BE2C (cell line): ENCODE measurements at regions not wholly inside any gene's neighbourhood (a gene's known extent, or its start where the extent isn't known, plus 50 kb on each side); places are given as distances from the start of the nearest gene placed in this dataset.

Experiments
- DNase-seq: peaks from one replicate; pipeline ENCODE4 v3.0.0-alpha.2; 2020
- H3K27me3 ChIP-seq: fragments of 250-450 bp; sonication (Bioruptor Pico); 2 replicates; pipeline ENCODE4 v1.5.1; 2020; ENCODE audit warnings: mild to moderate bottlenecking
- H3K36me3 ChIP-seq: fragments of 250-450 bp; sonication (Bioruptor Pico); 2 replicates; pipeline ENCODE4 v1.5.1; 2020; ENCODE audit warnings: mild to moderate bottlenecking
- H3K4me1 ChIP-seq: fragments of 250-450 bp; sonication (Bioruptor Pico); 2 replicates; pipeline ENCODE4 v1.5.1; 2020
- H3K4me3 ChIP-seq: 2 replicates; pipeline ENCODE4 v1.5.1; 2011; ENCODE audit warnings: low read depth, low read length
- H3K9me3 ChIP-seq: fragments of 250-450 bp; sonication (Bioruptor Pico); 2 replicates; pipeline ENCODE4 v1.5.1; 2020
- TF ChIP-seq, protein P1 (sequence below): IDR thresholded peaks from 2 replicates; pipeline ENCODE4 v1.5.1; 2012; ENCODE audit warnings: mild to moderate bottlenecking, low read depth, low read length

DNA sequence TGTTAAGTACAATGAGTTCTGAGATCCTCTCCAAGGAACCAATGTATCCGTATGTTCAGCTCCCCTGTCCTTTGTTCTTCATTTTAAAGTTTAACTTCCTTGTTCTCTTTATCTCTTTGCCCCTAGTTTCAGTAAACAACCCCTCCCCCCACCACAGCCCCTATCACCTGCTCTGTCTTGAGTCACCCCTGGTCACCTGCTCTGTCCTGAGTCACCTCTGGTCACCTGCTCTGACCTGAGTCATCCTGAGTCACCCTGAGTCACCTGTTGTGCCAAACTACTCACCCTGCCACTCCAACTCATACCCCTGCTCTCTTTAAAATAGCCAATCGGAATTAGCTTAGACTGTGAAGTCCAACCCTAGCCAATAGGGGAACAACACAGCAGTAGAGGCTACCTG lies 288.7 kb upstream of the CDYL start:
- DNase-seq = no peak
- Histone ChIP-seq H3K4me3 (no peak overlapping the region), H3K9me3 (no peaks in the 10 kb centered on the region), H3K27me3 (no peaks in the 10 kb centered on the region), H3K36me3 (no peaks in the 10 kb centered on the region), H3K4me1 (no peaks in the 10 kb centered on the region)
- TF ChIP-seq, protein P1, sequence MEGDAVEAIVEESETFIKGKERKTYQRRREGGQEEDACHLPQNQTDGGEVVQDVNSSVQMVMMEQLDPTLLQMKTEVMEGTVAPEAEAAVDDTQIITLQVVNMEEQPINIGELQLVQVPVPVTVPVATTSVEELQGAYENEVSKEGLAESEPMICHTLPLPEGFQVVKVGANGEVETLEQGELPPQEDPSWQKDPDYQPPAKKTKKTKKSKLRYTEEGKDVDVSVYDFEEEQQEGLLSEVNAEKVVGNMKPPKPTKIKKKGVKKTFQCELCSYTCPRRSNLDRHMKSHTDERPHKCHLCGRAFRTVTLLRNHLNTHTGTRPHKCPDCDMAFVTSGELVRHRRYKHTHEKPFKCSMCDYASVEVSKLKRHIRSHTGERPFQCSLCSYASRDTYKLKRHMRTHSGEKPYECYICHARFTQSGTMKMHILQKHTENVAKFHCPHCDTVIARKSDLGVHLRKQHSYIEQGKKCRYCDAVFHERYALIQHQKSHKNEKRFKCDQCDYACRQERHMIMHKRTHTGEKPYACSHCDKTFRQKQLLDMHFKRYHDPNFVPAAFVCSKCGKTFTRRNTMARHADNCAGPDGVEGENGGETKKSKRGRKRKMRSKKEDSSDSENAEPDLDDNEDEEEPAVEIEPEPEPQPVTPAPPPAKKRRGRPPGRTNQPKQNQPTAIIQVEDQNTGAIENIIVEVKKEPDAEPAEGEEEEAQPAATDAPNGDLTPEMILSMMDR = no peak

DNA sequence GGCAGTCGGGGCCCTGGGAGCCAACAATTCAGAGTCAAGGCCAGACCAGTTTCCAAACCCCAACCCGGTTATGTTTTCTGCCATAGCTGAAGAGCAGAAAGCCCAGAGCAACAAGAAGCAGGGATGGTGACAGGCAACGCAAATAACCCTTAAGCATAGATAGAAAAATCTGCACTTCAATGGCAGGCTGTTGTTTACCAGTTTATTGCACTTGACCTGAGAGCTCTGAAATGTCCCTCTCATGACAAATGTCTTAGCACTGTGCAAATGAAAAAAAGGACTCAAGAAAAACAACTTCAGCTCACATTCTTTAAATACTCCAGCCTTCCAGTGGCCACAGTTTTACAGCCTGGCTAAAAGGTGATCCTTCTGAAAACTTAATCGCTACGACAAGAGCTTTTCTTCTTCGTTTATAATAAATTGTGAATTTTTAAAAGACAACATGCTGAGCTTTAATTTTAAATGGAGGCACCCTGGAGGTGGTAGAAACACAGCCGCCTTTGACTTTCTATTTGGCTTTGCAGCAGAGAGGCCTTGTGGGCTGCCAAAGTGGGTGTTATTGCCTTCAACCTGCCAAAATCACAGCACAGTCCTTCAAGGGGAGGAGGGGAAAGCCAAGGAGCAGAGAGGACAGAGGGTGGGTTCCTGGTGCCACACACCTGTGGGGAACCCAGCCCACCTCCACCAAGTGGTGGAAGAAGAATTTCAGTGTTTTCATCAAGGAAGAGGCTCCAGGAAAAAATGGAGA lies 289.5 kb upstream of the CDYL start:
- TF ChIP-seq, protein P1 = no peak
- H3K27me3 ChIP-seq = no peaks in the 10 kb centered on the region
- no peak for DNase-seq
- no peaks in the 10 kb centered on the region for H3K9me3 ChIP-seq
- no peaks in the 10 kb centered on the region for H3K36me3 ChIP-seq
- no peaks in the 10 kb centered on the region for H3K4me1 ChIP-seq
- H3K4me3 ChIP-seq = no peak overlapping the region

DNA sequence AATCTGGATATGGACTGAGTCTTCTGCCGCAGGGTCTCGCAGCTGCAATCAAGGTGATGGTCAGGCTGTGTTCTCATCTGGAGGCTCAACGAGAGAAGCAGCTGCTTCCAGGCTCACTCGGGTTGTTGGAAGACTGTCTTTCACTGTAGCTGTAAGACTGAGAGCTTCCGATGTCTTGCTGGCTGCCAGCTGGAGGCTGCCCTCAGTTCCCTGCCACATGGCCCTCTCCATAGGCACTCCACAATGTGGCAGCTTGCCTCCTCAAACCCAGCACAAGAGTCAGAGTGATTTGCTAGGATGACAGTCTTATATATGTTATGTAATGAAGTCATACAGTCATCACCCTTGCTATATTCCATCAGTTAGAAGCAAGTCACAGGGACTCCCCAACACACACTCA lies 290.5 kb upstream of the CDYL start:
- Histone ChIP-seq H3K27me3 (no peaks in the 10 kb centered on the region), H3K36me3 (no peaks in the 10 kb centered on the region), H3K4me1 (no peaks in the 10 kb centered on the region), H3K9me3 (no peaks in the 10 kb centered on the region), H3K4me3 (no peak overlapping the region)
- no peak for DNase-seq
- TF ChIP-seq, protein P1 = no peak

DNA sequence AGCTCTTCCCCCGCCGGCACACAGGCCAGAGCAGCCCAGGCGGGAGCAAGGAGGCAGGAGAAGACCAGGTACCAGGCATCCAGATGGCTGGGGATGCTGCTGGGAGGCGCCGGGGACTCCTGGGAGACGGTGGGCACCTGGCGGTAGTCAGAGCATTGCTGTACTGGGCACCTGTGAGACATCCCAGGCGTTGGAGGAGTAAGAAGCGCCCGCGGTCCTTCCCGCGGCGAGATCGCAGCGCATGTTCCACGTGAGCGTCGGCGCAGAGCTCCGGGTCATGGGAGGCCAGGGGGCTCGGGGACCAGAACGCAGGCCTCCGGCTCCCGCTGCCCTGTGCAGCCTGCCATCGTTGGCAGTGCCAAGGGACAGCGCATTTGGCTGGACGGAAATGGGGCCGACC lies 293.7 kb upstream of the CDYL start:
- Histone ChIP-seq H3K27me3 (no peaks in the 10 kb centered on the region), H3K4me1 (no peaks in the 10 kb centered on the region), H3K4me3 (no peak overlapping the region), H3K9me3 (no peaks in the 10 kb centered on the region), H3K36me3 (no peaks in the 10 kb centered on the region)
- TF ChIP-seq, protein P1 = no peak
- no peak for DNase-seq

DNA sequence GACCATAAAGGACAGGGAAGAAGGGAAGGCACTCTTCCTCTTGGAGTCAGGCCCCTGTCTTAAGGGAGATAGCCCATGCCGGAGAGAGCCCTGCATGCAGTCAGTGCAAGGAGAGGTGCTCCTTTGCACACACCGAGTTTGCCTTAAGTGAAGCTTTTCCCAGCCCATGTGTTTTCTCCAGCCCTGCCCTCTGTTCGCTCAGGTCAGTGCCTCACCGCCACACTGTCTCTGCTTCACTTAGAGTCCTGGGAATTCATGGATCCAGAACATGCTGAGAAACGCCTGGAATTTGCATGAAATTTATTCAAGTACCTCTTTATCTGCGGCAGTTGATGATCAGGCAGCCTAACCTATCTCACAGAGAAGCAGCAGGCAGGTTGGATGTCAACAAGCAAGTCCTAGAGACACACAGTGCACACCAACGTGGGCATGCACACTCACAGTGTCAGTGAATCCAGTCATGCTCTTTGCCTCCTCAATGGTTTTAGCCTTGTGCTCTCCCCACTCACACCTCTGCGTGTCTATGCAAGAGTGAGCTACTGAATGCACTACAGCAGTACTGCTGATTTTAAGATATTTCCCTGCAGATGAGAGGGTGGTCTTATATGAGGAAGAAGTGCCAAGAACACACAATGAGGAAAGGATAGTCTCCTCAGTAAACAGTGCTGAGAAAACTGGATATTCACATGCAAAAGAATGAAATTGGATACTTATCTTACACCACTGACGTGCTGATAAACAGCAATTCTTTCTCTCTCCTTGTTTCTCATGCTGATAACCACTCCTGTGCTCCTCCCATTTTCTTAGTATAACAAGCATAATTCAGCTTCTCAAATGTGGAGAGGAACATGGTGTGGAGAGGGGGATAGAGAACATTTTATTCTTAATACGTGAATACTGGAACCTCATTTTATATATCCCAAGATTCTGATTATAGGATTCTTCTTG lies 295.1 kb upstream of the CDYL start:
- no peaks in the 10 kb centered on the region for H3K4me1 ChIP-seq
- H3K27me3 ChIP-seq = no peaks in the 10 kb centered on the region
- H3K9me3 ChIP-seq = no peaks in the 10 kb centered on the region
- H3K36me3 ChIP-seq = no peaks in the 10 kb centered on the region
- no peak for DNase-seq
- TF ChIP-seq, protein P1 = no peak
- no peak overlapping the region for H3K4me3 ChIP-seq

DNA sequence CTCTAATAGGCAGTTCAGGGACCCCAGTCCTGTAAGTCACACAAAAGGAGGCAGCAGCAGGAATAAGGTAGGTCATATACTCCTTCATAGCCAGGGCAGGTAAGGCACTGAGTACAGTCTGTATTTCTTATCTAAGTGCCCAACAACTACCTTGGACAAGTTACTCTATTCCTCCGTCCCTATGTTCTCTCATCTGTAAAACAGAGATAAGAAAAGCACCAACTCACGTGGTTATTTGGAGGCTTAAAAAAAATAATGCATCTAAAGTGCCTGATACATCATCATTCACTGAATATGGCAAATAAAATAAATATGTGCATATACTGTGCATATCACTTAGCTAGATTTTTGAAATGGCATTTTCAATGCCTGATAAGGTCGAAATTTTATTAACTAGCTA lies 298.1 kb upstream of the CDYL start:
- Histone ChIP-seq H3K4me3 (no peak overlapping the region), H3K4me1 (no peaks in the 10 kb centered on the region), H3K9me3 (no peaks in the 10 kb centered on the region), H3K36me3 (no peaks in the 10 kb centered on the region), H3K27me3 (no peaks in the 10 kb centered on the region)
- no peak for DNase-seq
- TF ChIP-seq, protein P1 = no peak
